ENCODE measurements at regions not wholly inside any gene's neighbourhood (a gene's known extent, or its start where the extent isn't known, plus 50 kb on each side); places are given as distances from the start of the nearest gene placed in this dataset.

- no peak for TF ChIP-seq ZNF462 (CRISPR knock-in tag; IDR thresholded peaks at IDR 0.05)
These were observed 281.1 kb upstream of the CXADR start (continued) for GRCh38 chr21:17231771-17232170.

GRCh38 chr21:17238468-17238867, 274.4 kb upstream of the CXADR start:
- H3K27me3 ChIP-seq (ENCODE audit: insufficient read depth), result no peaks in the 10 kb centered on the region
- TF ChIP-seq JUNB (IDR thresholded peaks at IDR 0.05; ENCODE audit: unreplicated experiment) (no peak), ZNF331 (CRISPR knock-in tag; IDR thresholded peaks at IDR 0.05; ENCODE audit: low read depth) (no peak), CREB1 (CRISPR knock-in tag; IDR thresholded peaks at IDR 0.05; ENCODE audit: low read depth) (no peak), CTCF (conservative IDR thresholded peaks at IDR 0.05; ENCODE audit: low read depth in 2 of 2) (no peak), POLR2AphosphoS5 (IDR thresholded peaks at IDR 0.05; ENCODE audit: low read depth) (no peak), NANOG (IDR thresholded peaks at IDR 0.05; ENCODE audit: borderline replicate concordance) (no peak), ZNF114 (CRISPR knock-in tag; IDR thresholded peaks at IDR 0.05) (no peak)
- no peak overlapping the region for H3K4me3 Mint-ChIP-seq
- H3K27ac ChIP-seq (ENCODE audit: low read depth), result no peak overlapping the region
- no peaks in the 10 kb centered on the region for H4K20me1 ChIP-seq (replicated peaks; ENCODE audit: insufficient read depth)
- H2AFZ ChIP-seq, result no peak overlapping the region
- no peaks in the 10 kb centered on the region for H3K36me3 ChIP-seq (ENCODE audit: insufficient read depth)
- H3K9me3 Mint-ChIP-seq, result no peaks in the 10 kb centered on the region
- no peaks in the 10 kb centered on the region for H3K36me3 Mint-ChIP-seq (ENCODE audit: low read depth)
- H3K4me1 Mint-ChIP-seq, result no peaks in the 10 kb centered on the region
- H3K79me2 ChIP-seq (replicated peaks; ENCODE audit: insufficient read depth), result no peaks in the 10 kb centered on the region
- ATAC-seq (no peak), DNase-seq (ENCODE audit: low spot score) (no peak)
- H3K27ac Mint-ChIP-seq, result no peak overlapping the region
- no peaks in the 10 kb centered on the region for H3F3A ChIP-seq (replicated peaks; ENCODE audit: low read depth)
- H3K27me3 Mint-ChIP-seq (ENCODE audit: insufficient read depth, low read depth, poor library complexity), result no peaks in the 10 kb centered on the region
- H3K9me2 ChIP-seq (ENCODE audit: insufficient read depth), result 0 out of 2 replicates have a peak, but pooled peaks cover 4% of the 10 kb centered on the region
- no peak overlapping the region for H3K4me2 ChIP-seq
- no peaks in the 10 kb centered on the region for H3K4me1 ChIP-seq (ENCODE audit: insufficient read depth)
- H3K4me3 ChIP-seq, result no peak overlapping the region

Data from GM23338 (cell line).